ENCODE measurements at regions not wholly inside any gene's neighbourhood (a gene's known extent, or its start where the extent isn't known, plus 50 kb on each side); places are given as distances from the start of the nearest gene placed in this dataset.

DNA sequence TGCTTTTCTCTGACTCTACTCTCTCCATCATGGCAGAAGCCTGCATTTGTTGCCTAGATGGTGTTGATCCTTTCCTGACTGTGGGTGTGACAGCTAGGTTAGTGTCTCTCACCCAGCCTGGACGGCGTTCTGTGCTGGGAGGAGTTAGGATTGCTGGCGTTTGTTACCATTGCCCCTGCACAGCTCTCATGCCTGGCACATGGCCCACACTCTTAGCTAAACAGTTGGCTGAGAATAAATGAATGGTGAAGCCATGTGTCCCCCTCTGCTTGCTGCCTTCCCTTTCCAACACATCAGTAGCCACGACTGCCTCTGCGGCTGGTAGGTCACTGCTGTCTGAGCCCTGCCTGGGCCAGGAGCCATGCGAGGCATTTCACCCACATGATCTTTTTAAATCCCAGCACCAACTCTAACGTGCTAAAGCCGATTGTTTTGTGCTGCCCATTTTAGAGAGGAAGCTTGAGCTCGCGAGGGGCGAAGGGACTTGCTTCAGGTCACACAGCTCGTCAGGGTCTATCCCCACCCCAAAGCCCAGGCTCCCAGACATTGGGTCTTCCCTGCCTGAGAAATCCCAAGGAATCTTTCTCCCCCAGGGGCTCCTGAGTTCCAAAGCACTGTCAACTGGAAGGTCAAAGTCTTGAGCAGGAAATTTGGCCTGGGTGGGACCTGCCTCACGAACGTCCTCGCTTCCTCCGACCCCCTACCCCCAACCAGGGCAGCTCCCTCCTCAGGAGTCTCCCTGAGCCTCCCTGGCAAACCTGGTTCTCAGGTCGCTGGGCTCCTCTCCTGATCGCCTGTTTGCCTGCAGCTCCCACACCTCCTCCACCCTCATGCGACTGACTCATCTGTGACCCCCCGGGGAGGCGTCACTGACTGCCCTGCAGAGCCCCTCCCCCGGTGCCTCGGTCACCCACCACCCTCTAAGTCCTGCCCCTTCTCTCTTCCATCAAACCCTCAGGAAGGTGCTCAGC is 271.7 kb upstream of the C1orf174 start:
- TF ChIP-seq POLR2A (IDR thresholded peaks at IDR 0.05; ENCODE audit: low read length): no peak
- no peak for TF ChIP-seq GATA1 (IDR thresholded peaks at IDR 0.05; ENCODE audit: low read depth, low read length)

Data from erythroblast (primary cell).